Duodenal mucosa (tissue), 2 donors: ENCODE measurements at regions not wholly inside any gene's neighbourhood (a gene's known extent, or its start where the extent isn't known, plus 50 kb on each side); places are given as distances from the start of the nearest gene placed in this dataset.

ENCODE experiments used
- H3K27ac ChIP-seq: one replicate; pipeline ENCODE4 v1.7.0; 2013; ENCODE audit warnings: low read depth, low read length
- H3K27me3 ChIP-seq, 2 donors: one replicate each; pipeline ENCODE4 v1.7.0; 2013; ENCODE audit warnings: low read length in 2 of 2, control low read depth in 1 of 2; ENCODE audit not compliant: insufficient read depth in 2 of 2, control insufficient read depth in 1 of 2
- H3K36me3 ChIP-seq, 2 donors: one replicate each; pipeline ENCODE4 v1.7.0; 2013; ENCODE audit warnings: low read length in 2 of 2, control low read depth in 1 of 2; ENCODE audit not compliant: insufficient read depth in 2 of 2, control insufficient read depth in 1 of 2
- H3K4me1 ChIP-seq, 2 donors: one replicate each; pipeline ENCODE4 v1.7.0; 2013; ENCODE audit warnings: low read length in 2 of 2, control low read depth in 1 of 2; ENCODE audit not compliant: insufficient read depth in 2 of 2, control insufficient read depth in 1 of 2
- H3K4me3 ChIP-seq, 2 donors: one replicate each; pipeline ENCODE4 v1.7.0; 2013; ENCODE audit warnings: low read length in 2 of 2, low read depth in 1 of 2
- H3K9ac ChIP-seq, 2 donors: one replicate each; pipeline ENCODE4 v1.7.0; 2013; ENCODE audit warnings: low read length in 2 of 2, low read depth in 1 of 2
- H3K9me3 ChIP-seq, 2 donors: one replicate each; pipeline ENCODE4 v1.7.0; 2013; ENCODE audit warnings: low read length in 2 of 2, control low read depth in 1 of 2; ENCODE audit not compliant: control insufficient read depth in 1 of 2

- H3K36me3 ChIP-seq, result no peaks in the 10 kb centered on the region
- peaks cover 0 to 6% of the 10 kb centered on the region in 2 donors for H3K9me3 ChIP-seq
- no peak overlapping the region for H3K4me3 ChIP-seq
- H3K9ac ChIP-seq, result no peak overlapping the region
- H3K27me3 ChIP-seq, result no peaks in the 10 kb centered on the region
- H3K27ac ChIP-seq, result no peak overlapping the region
- H3K4me1 ChIP-seq, result peaks cover 0 to 4% of the 10 kb centered on the region in 2 donors
Measured at GRCh38 chr2:12895017-12895416, 178.3 kb downstream of the TRIB2 start.

GRCh38 chr2:12896318-12896982 is 179.7 kb downstream of the TRIB2 start:
- H3K9ac ChIP-seq, result no peak overlapping the region
- H3K27ac ChIP-seq, result no peak overlapping the region

GRCh38 chr2:12897181-12897580 is 180.4 kb downstream of the TRIB2 start:
- H3K9ac ChIP-seq, result no peak overlapping the region
- H3K27me3 ChIP-seq, result no peaks in the 10 kb centered on the region
- H3K27ac ChIP-seq, result no peak overlapping the region
- no peak overlapping the region for H3K4me3 ChIP-seq
- H3K4me1 ChIP-seq, result peaks cover 0 to 4% of the 10 kb centered on the region in 2 donors
- H3K36me3 ChIP-seq, result no peaks in the 10 kb centered on the region
- H3K9me3 ChIP-seq, result peaks cover 0 to 2% of the 10 kb centered on the region in 2 donors

More at GRCh38 chr2:12896318-12896982, 179.7 kb downstream of the TRIB2 start:
- peaks cover 0 to 6% of the 10 kb centered on the region in 2 donors for H3K9me3 ChIP-seq
- no peaks in the 10 kb centered on the region for H3K36me3 ChIP-seq
- H3K27me3 ChIP-seq, result no peaks in the 10 kb centered on the region
- H3K4me1 ChIP-seq, result peaks cover 0 to 4% of the 10 kb centered on the region in 2 donors
- no peak overlapping the region for H3K4me3 ChIP-seq

- Histone ChIP-seq H3K27me3 (no peaks in the 10 kb centered on the region), H3K27ac (no peak overlapping the region), H3K9me3 (no peaks in the 10 kb centered on the region), H3K9ac (no peak overlapping the region), H3K36me3 (no peaks in the 10 kb centered on the region), H3K4me3 (no peak overlapping the region), H3K4me1 (no peaks in the 10 kb centered on the region)
Measured at GRCh38 chr2:12903272-12903671, 186.5 kb downstream of the TRIB2 start.

GRCh38 chr2:12910431-12910830 is 193.7 kb downstream of the TRIB2 start:
- H3K27me3 ChIP-seq, result no peaks in the 10 kb centered on the region
- H3K36me3 ChIP-seq, result no peaks in the 10 kb centered on the region
- H3K4me1 ChIP-seq, result no peaks in the 10 kb centered on the region
- H3K27ac ChIP-seq, result no peak overlapping the region
- H3K9me3 ChIP-seq, result no peaks in the 10 kb centered on the region
- H3K9ac ChIP-seq, result no peak overlapping the region
- H3K4me3 ChIP-seq, result no peak overlapping the region

- H3K27me3 ChIP-seq, result no peaks in the 10 kb centered on the region
Measured at GRCh38 chr2:12915787-12916186, 199.1 kb downstream of the TRIB2 start.

GRCh38 chr2:12918138-12918834 is 201.6 kb downstream of the TRIB2 start:
- H3K27ac ChIP-seq, result no peak overlapping the region

More at GRCh38 chr2:12915787-12916186, 199.1 kb downstream of the TRIB2 start:
- Histone ChIP-seq H3K9ac (no peak overlapping the region), H3K36me3 (no peaks in the 10 kb centered on the region), H3K4me1 (no peaks in the 10 kb centered on the region), H3K27ac (no peak overlapping the region), H3K9me3 (no peaks in the 10 kb centered on the region), H3K4me3 (no peak overlapping the region)

GRCh38 chr2:12918835-12919445 is 202.2 kb downstream of the TRIB2 start:
- no peaks in the 10 kb centered on the region for H3K27me3 ChIP-seq
- H3K4me3 ChIP-seq, result no peak overlapping the region
- H3K4me1 ChIP-seq, result no peaks in the 10 kb centered on the region
- H3K9me3 ChIP-seq, result no peaks in the 10 kb centered on the region
- no peak overlapping the region for H3K9ac ChIP-seq
- no peak overlapping the region for H3K27ac ChIP-seq
- H3K36me3 ChIP-seq, result no peaks in the 10 kb centered on the region

More at GRCh38 chr2:12918138-12918834, 201.6 kb downstream of the TRIB2 start:
- Histone ChIP-seq H3K4me3 (no peak overlapping the region), H3K9ac (no peak overlapping the region), H3K27me3 (no peaks in the 10 kb centered on the region), H3K4me1 (no peaks in the 10 kb centered on the region), H3K36me3 (no peaks in the 10 kb centered on the region), H3K9me3 (no peaks in the 10 kb centered on the region)

GRCh38 chr2:12921321-12921720 is 204.6 kb downstream of the TRIB2 start:
- Histone ChIP-seq H3K27me3 (no peaks in the 10 kb centered on the region), H3K9me3 (no peaks in the 10 kb centered on the region), H3K4me3 (no peak overlapping the region), H3K27ac (no peak overlapping the region), H3K4me1 (no peaks in the 10 kb centered on the region), H3K9ac (no peak overlapping the region), H3K36me3 (no peaks in the 10 kb centered on the region)

- Histone ChIP-seq H3K4me3 (no peak overlapping the region), H3K4me1 (no peaks in the 10 kb centered on the region), H3K27me3 (no peaks in the 10 kb centered on the region), H3K9me3 (no peaks in the 10 kb centered on the region), H3K27ac (no peak overlapping the region), H3K9ac (no peak overlapping the region), H3K36me3 (no peaks in the 10 kb centered on the region)
Measured at GRCh38 chr2:12923907-12924610, 207.3 kb downstream of the TRIB2 start.
